ENCODE measurements at regions not wholly inside any gene's neighbourhood (a gene's known extent, or its start where the extent isn't known, plus 50 kb on each side); places are given as distances from the start of the nearest gene placed in this dataset.

DNA sequence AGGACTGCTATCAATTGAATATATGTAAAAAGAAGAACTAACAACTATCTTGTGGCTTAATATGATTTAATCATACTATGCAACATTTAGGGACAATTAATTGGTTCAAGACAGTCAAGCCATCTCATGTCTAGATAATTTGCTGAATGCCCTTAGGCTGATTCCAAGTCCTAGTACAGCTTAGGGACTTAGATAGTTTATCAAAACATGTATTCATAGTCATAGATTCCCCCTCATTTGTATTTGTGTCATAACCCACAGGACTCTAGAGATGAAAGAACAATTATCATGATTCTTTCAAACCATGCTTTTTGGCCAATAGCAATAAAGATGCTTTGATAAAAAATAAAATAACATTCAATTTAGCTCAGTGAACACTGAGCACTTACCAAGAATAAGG, 607.6 kb downstream of the SLITRK1 start:
- no peaks in the 10 kb centered on the region for H3K4me1 ChIP-seq (ENCODE audit: control insufficient read depth, extremely low read depth, insufficient read depth, low read length)
- FAIRE-seq (no peak), DNase-seq (ENCODE audit: low read depth, low spot score) (no peak)
- no peak overlapping the region for H3K4me3 ChIP-seq (replicated peaks in 1 of 3; ENCODE audit: insufficient read depth in 1 of 3, low read depth in 1 of 3, low read length in 3 of 3)
- intact Hi-C loops (cut with micrococcal nuclease) = no loop called here
- H3K27me3 ChIP-seq (ENCODE audit: control insufficient read depth in 2 of 2, insufficient read depth in 2 of 2, low read length in 2 of 2) = no peaks in the 10 kb centered on the region
- H3K9me3 ChIP-seq (replicated peaks; ENCODE audit: control insufficient read depth, insufficient read depth, low read length) = peaks cover 7% of the 10 kb centered on the region
- no peaks in the 10 kb centered on the region for H3K79me2 ChIP-seq (ENCODE audit: control insufficient read depth, insufficient read depth, low read length)
- dilution Hi-C loops (cut with MboI; ENCODE audit: extremely low pct_ligation_motif_present, low sequenced_read_pairs) = no loop called here
- BruUV-seq (replicated peaks) = no TSS peak
- POLR2A ChIA-PET = no interaction called here
- TF ChIP-seq POLR2AphosphoS5 (IDR thresholded peaks at IDR 0.05; ENCODE audit: insufficient read depth, low read depth, low read length) (no peak), GATA2 (IDR thresholded peaks at IDR 0.05; ENCODE audit: insufficient read depth, insufficient read length, low read depth, low read length) (no peak), EZH2 (IDR thresholded peaks at IDR 0.05; ENCODE audit: borderline replicate concordance, low read depth, low read length, severe bottlenecking) (no peak), JUN (IDR thresholded peaks at IDR 0.05; ENCODE audit: borderline replicate concordance, insufficient read depth, insufficient read length, low read depth) (no peak), POLR2A (IDR thresholded peaks at IDR 0.05; ENCODE audit: low read depth, low read length) (no peak), FOS (IDR thresholded peaks at IDR 0.05; ENCODE audit: borderline replicate concordance, insufficient read depth, low read length) (no peak), MYC (IDR thresholded peaks at IDR 0.05; ENCODE audit: low read depth, low read length) (no peak)
- TF ChIP-seq, protein P1, sequence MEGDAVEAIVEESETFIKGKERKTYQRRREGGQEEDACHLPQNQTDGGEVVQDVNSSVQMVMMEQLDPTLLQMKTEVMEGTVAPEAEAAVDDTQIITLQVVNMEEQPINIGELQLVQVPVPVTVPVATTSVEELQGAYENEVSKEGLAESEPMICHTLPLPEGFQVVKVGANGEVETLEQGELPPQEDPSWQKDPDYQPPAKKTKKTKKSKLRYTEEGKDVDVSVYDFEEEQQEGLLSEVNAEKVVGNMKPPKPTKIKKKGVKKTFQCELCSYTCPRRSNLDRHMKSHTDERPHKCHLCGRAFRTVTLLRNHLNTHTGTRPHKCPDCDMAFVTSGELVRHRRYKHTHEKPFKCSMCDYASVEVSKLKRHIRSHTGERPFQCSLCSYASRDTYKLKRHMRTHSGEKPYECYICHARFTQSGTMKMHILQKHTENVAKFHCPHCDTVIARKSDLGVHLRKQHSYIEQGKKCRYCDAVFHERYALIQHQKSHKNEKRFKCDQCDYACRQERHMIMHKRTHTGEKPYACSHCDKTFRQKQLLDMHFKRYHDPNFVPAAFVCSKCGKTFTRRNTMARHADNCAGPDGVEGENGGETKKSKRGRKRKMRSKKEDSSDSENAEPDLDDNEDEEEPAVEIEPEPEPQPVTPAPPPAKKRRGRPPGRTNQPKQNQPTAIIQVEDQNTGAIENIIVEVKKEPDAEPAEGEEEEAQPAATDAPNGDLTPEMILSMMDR (IDR thresholded peaks at IDR 0.05; ENCODE audit: extremely low read depth in 1 of 2, insufficient read depth in 1 of 2, low read depth in 1 of 2, low read length in 2 of 2) = no peak
- H3K9ac ChIP-seq (replicated peaks; ENCODE audit: extremely low read depth, insufficient read depth, low read length) = no peak overlapping the region
- CTCF ChIA-PET = no interaction called here
- no peaks in the 10 kb centered on the region for H4K20me1 ChIP-seq (replicated peaks; ENCODE audit: control insufficient read depth, extremely low read depth, insufficient read depth, low read length)
- no peaks in the 10 kb centered on the region for H3K36me3 ChIP-seq (ENCODE audit: control insufficient read depth in 2 of 2, extremely low read depth in 1 of 2, insufficient read depth in 2 of 2, low read length in 2 of 2)
- no peak overlapping the region for H3K27ac ChIP-seq (ENCODE audit: insufficient read depth, low read depth, low read length)
- no peak overlapping the region for H2AFZ ChIP-seq (ENCODE audit: low read depth, low read length)
- no peak overlapping the region for H3K4me2 ChIP-seq (ENCODE audit: insufficient read depth, low read length)
- H3K9me1 ChIP-seq (replicated peaks; ENCODE audit: control insufficient read depth, extremely low read depth, insufficient read depth, low read length) = no peaks in the 10 kb centered on the region

All from endothelial cell of umbilical vein (primary cell).